ENCODE measurements at regions not wholly inside any gene's neighbourhood (a gene's known extent, or its start where the extent isn't known, plus 50 kb on each side); places are given as distances from the start of the nearest gene placed in this dataset.

DNA sequence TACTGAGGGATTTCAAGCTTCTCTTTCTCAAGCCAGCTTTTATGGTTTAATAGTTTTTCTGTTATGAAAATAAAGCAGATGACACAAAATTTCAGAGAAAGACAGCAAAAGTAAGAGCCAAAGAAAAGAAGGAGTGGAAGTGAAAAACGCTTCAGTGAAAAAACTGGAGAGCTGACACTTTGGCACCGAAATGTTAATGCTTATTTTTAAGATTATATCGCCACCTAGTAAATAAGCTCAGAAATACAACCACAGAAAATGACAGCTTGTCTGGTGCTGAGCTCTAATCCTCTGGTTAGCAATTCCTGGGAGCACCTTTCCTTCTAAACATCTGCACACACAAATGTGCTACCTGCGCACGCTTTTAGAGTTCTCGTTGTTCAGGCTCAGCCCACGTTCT is 101.6 kb downstream of the ZPLD1 start:
- TF ChIP-seq PATZ1 (CRISPR knock-in tag; IDR thresholded peaks at IDR 0.05; ENCODE audit: borderline replicate concordance) = no peak
- no peak for TF ChIP-seq ZNF565 (CRISPR knock-in tag; conservative IDR thresholded peaks at IDR 0.05; ENCODE audit: low read depth)
- TF ChIP-seq CREB5 (CRISPR knock-in tag; IDR thresholded peaks at IDR 0.05; ENCODE audit: low read depth) = no peak
- no peak for TF ChIP-seq ZFP3 (CRISPR knock-in tag; IDR thresholded peaks at IDR 0.05)
- TF ChIP-seq ARNTL (CRISPR knock-in tag; IDR thresholded peaks at IDR 0.05; ENCODE audit: borderline replicate concordance, low read depth) = no peak
- TF ChIP-seq RARB (CRISPR knock-in tag; IDR thresholded peaks at IDR 0.05) = no peak
- no peak for TF ChIP-seq CSRNP3 (CRISPR knock-in tag; IDR thresholded peaks at IDR 0.05)
